ENCODE measurements at regions not wholly inside any gene's neighbourhood (a gene's known extent, or its start where the extent isn't known, plus 50 kb on each side); places are given as distances from the start of the nearest gene placed in this dataset.

- TF ChIP-seq EZH2 (IDR thresholded peaks at IDR 0.05; ENCODE audit: insufficient read depth, poor library complexity, severe bottlenecking), result no peak
- TF ChIP-seq EZH2phosphoT487 (IDR thresholded peaks at IDR 0.05; ENCODE audit: insufficient read depth, low read depth), result no peak
Measured at GRCh38 chr16:88295671-88296436, 86.9 kb upstream of the ZNF469 start.

Data from GM23248 (cell line).